ENCODE measurements at regions not wholly inside any gene's neighbourhood (a gene's known extent, or its start where the extent isn't known, plus 50 kb on each side); places are given as distances from the start of the nearest gene placed in this dataset.

- Mint-ChIP-seq H3K4me3 (ENCODE audit: low read depth) (no peak overlapping the region), H3K27ac (no peak overlapping the region), H3K36me3 (ENCODE audit: insufficient read depth) (no peaks in the 10 kb centered on the region), H3K4me1 (ENCODE audit: low read depth) (peaks cover 9% of the 10 kb centered on the region), H3K9me3 (ENCODE audit: low read depth) (peaks cover 29% of the 10 kb centered on the region), H3K27me3 (no peaks in the 10 kb centered on the region)
- TF ChIP-seq CTCF (IDR thresholded peaks at IDR 0.05; ENCODE audit: unreplicated experiment) = no peak
- no peak for DNase-seq (ENCODE audit: low spot score, unreplicated experiment)
Observed at GRCh38 chrX:140916872-140917271, 85.5 kb upstream of the SPANXB1 start.

GRCh38 chrX:140917354-140918115 lies 84.9 kb upstream of the SPANXB1 start:
- no peaks in the 10 kb centered on the region for H3K27me3 Mint-ChIP-seq
- no peak for TF ChIP-seq CTCF (IDR thresholded peaks at IDR 0.05; ENCODE audit: unreplicated experiment)
- peaks cover 30% of the 10 kb centered on the region for H3K9me3 Mint-ChIP-seq (ENCODE audit: low read depth)
- no peak overlapping the region for H3K4me3 Mint-ChIP-seq (ENCODE audit: low read depth)
- H3K4me1 Mint-ChIP-seq (ENCODE audit: low read depth) = peaks cover 9% of the 10 kb centered on the region
- H3K27ac Mint-ChIP-seq = peak overlapping the region; percentile 2
- H3K36me3 Mint-ChIP-seq (ENCODE audit: insufficient read depth) = no peaks in the 10 kb centered on the region
- DNase-seq (ENCODE audit: low spot score, unreplicated experiment) = no peak

GRCh38 chrX:140918398-140919038 lies 83.9 kb upstream of the SPANXB1 start:
- no peak overlapping the region for H3K27ac Mint-ChIP-seq
- H3K4me3 Mint-ChIP-seq (ENCODE audit: low read depth) = no peak overlapping the region
- no peaks in the 10 kb centered on the region for H3K36me3 Mint-ChIP-seq (ENCODE audit: insufficient read depth)
- H3K4me1 Mint-ChIP-seq (ENCODE audit: low read depth) = peaks cover 4% of the 10 kb centered on the region
- no peaks in the 10 kb centered on the region for H3K27me3 Mint-ChIP-seq
- no peak for DNase-seq (ENCODE audit: low spot score, unreplicated experiment)
- peak; percentile 62 for TF ChIP-seq CTCF (IDR thresholded peaks at IDR 0.05; ENCODE audit: unreplicated experiment)
- H3K9me3 Mint-ChIP-seq (ENCODE audit: low read depth) = peaks cover 31% of the 10 kb centered on the region

GRCh38 chrX:140920416-140920815 lies 82.0 kb upstream of the SPANXB1 start:
- H3K4me3 Mint-ChIP-seq (ENCODE audit: low read depth) = no peak overlapping the region
- H3K4me1 Mint-ChIP-seq (ENCODE audit: low read depth) = peaks cover 3% of the 10 kb centered on the region
- H3K9me3 Mint-ChIP-seq (ENCODE audit: low read depth) = peaks cover 43% of the 10 kb centered on the region
- TF ChIP-seq CTCF (IDR thresholded peaks at IDR 0.05; ENCODE audit: unreplicated experiment) = no peak
- H3K27ac Mint-ChIP-seq = no peak overlapping the region
- H3K36me3 Mint-ChIP-seq (ENCODE audit: insufficient read depth) = no peaks in the 10 kb centered on the region
- H3K27me3 Mint-ChIP-seq = no peaks in the 10 kb centered on the region
- DNase-seq (ENCODE audit: low spot score, unreplicated experiment) = no peak

- Mint-ChIP-seq H3K27ac (no peak overlapping the region), H3K9me3 (ENCODE audit: low read depth) (peaks cover 41% of the 10 kb centered on the region), H3K4me1 (ENCODE audit: low read depth) (no peaks in the 10 kb centered on the region), H3K4me3 (ENCODE audit: low read depth) (no peak overlapping the region), H3K27me3 (no peaks in the 10 kb centered on the region), H3K36me3 (ENCODE audit: insufficient read depth) (no peaks in the 10 kb centered on the region)
- DNase-seq (ENCODE audit: low spot score, unreplicated experiment) = no peak
- TF ChIP-seq CTCF (IDR thresholded peaks at IDR 0.05; ENCODE audit: unreplicated experiment) = no peak
Observed at GRCh38 chrX:140923118-140923517, 79.3 kb upstream of the SPANXB1 start.
